ENCODE measurements at regions not wholly inside any gene's neighbourhood (a gene's known extent, or its start where the extent isn't known, plus 50 kb on each side); places are given as distances from the start of the nearest gene placed in this dataset.

- TF ChIP-seq TAF7 (optimal IDR thresholded peaks at IDR 0.05; ENCODE audit: borderline replicate concordance, low read depth, low read length): no peak
Observed at GRCh38 chr1:22339237-22339636, 112.4 kb upstream of the ZBTB40 start (continued).

Measured in H1 (cell line).